Neuronal stem cell (in vitro differentiated cells): ENCODE measurements at regions not wholly inside any gene's neighbourhood (a gene's known extent, or its start where the extent isn't known, plus 50 kb on each side); places are given as distances from the start of the nearest gene placed in this dataset.

ENCODE experiments used
- DNase-seq: peaks from one replicate; pipeline ENCODE4 v3.0.0-alpha.2; 2013; ENCODE audit warnings: low spot score
- H2AFZ ChIP-seq: one replicate; pipeline ENCODE4 v1.6.1; 2013; ENCODE audit warnings: mild to moderate bottlenecking, low read length, inconsistent platforms
- H2AK5ac ChIP-seq: 2 replicates; pipeline ENCODE4 v1.6.1; 2013; ENCODE audit warnings: low read depth, mild to moderate bottlenecking, inconsistent platforms, low read length, moderate library complexity, mixed read lengths
- H2BK120ac ChIP-seq: 2 replicates; pipeline ENCODE4 v1.6.1; 2013; ENCODE audit warnings: low read depth, mild to moderate bottlenecking, inconsistent platforms, low read length, moderate library complexity, mixed read lengths
- H2BK12ac ChIP-seq: one replicate; pipeline ENCODE4 v1.6.1; 2013; ENCODE audit warnings: low read length, inconsistent platforms
- H2BK15ac ChIP-seq: 2 replicates; pipeline ENCODE4 v1.6.1; 2013; ENCODE audit warnings: mild to moderate bottlenecking, low read length, inconsistent platforms, mixed read lengths
- H2BK5ac ChIP-seq: one replicate; pipeline ENCODE4 v1.6.1; 2013; ENCODE audit warnings: inconsistent platforms, mild to moderate bottlenecking, low read length, moderate library complexity
- H3K14ac ChIP-seq: one replicate; pipeline ENCODE4 v1.6.1; 2013; ENCODE audit warnings: low read length, inconsistent platforms
- H3K18ac ChIP-seq: 2 replicates; pipeline ENCODE4 v1.6.1; 2013; ENCODE audit warnings: low read length, inconsistent platforms
- H3K23ac ChIP-seq: 2 replicates; pipeline ENCODE4 v1.6.1; 2013; ENCODE audit warnings: low read depth, mild to moderate bottlenecking, mixed read lengths, low read length, inconsistent platforms; ENCODE audit not compliant: poor library complexity
- H3K27ac ChIP-seq: replicated peaks from 3 replicates; pipeline ENCODE4 v1.5.1; 2013; ENCODE audit warnings: low read length, inconsistent platforms
- H3K27me3 ChIP-seq, 3 experiments: 2 replicates each; pipeline ENCODE4 v1.6.1; 2013; ENCODE audit warnings: low read length in 3 of 3, mild to moderate bottlenecking in 2 of 3, inconsistent platforms in 1 of 3, low read depth in 1 of 3, mixed read lengths in 1 of 3, moderate library complexity in 1 of 3; ENCODE audit not compliant: control insufficient read depth in 3 of 3, insufficient read depth in 3 of 3
- H3K36me3 ChIP-seq, 2 donors: replicated peaks in 1 of 2; 2 replicates each; pipeline ENCODE4 v1.6.1; 2013; ENCODE audit warnings: low read length in 2 of 2; ENCODE audit not compliant: control insufficient read depth in 2 of 2, insufficient read depth in 2 of 2
- H3K4ac ChIP-seq: 2 replicates; pipeline ENCODE4 v1.6.1; 2013; ENCODE audit warnings: inconsistent platforms, mild to moderate bottlenecking, low read length, moderate library complexity
- H3K4me1 ChIP-seq, 2 donors: 1 replicate in 1 of 2; 2 replicates in 1 of 2; pipeline ENCODE4 v1.6.1; 2013; ENCODE audit warnings: low read length in 2 of 2, low read depth in 1 of 2; ENCODE audit not compliant: control insufficient read depth in 2 of 2, insufficient read depth in 1 of 2
- H3K4me2 ChIP-seq: one replicate; pipeline ENCODE4 v1.6.1; 2013; ENCODE audit warnings: mild to moderate bottlenecking, low read length, inconsistent platforms; ENCODE audit not compliant: insufficient read depth, poor library complexity, severe bottlenecking
- H3K4me3 ChIP-seq, 2 donors: 2 replicates each; pipeline ENCODE4 v1.5.1; 2013; ENCODE audit warnings: low read length in 2 of 2, mild to moderate bottlenecking in 2 of 2, inconsistent platforms in 1 of 2, moderate library complexity in 1 of 2
- H3K79me1 ChIP-seq: one replicate; pipeline ENCODE4 v1.6.1; 2013; ENCODE audit warnings: low read depth, mild to moderate bottlenecking, inconsistent platforms, low read length, moderate library complexity
- H3K9ac ChIP-seq: one replicate; pipeline ENCODE4 v1.6.1; 2013; ENCODE audit warnings: mild to moderate bottlenecking, low read depth, low read length, inconsistent platforms; ENCODE audit not compliant: poor library complexity
- H3K9me3 ChIP-seq, 2 donors: replicated peaks in 1 of 2; 2 replicates each; pipeline versions ENCODE3 to v1.6.1; 2013; ENCODE audit warnings: low read length in 2 of 2, mild to moderate bottlenecking in 2 of 2, inconsistent platforms in 1 of 2, low read depth in 1 of 2, mixed read lengths in 1 of 2, moderate library complexity in 1 of 2; ENCODE audit not compliant: control insufficient read depth in 2 of 2, insufficient read depth in 1 of 2
- H4K8ac ChIP-seq: one replicate; pipeline ENCODE4 v1.6.1; 2013; ENCODE audit warnings: low read depth, mild to moderate bottlenecking, inconsistent platforms, low read length, moderate library complexity
- H4K91ac ChIP-seq: one replicate; pipeline ENCODE4 v1.6.1; 2013; ENCODE audit warnings: low read length, low read depth, mild to moderate bottlenecking, inconsistent platforms; ENCODE audit not compliant: poor library complexity
- WGBS, 2 donors: extraction: QIAGEN DNeasy Blood & Tissue Kit; methylation state at CpG; one replicate each; pipeline ENCODE4 v1.1.7; 2013; ENCODE audit warnings: missing lambda C conversion rate in 2 of 2, mixed read lengths in 1 of 2; ENCODE audit not compliant: insufficient read length in 2 of 2, insufficient replicate concordance in 1 of 2; ENCODE audit errors: extremely low coverage in 2 of 2; 5-methylcytosine and 5-hydroxymethylcytosine counted together

DNA sequence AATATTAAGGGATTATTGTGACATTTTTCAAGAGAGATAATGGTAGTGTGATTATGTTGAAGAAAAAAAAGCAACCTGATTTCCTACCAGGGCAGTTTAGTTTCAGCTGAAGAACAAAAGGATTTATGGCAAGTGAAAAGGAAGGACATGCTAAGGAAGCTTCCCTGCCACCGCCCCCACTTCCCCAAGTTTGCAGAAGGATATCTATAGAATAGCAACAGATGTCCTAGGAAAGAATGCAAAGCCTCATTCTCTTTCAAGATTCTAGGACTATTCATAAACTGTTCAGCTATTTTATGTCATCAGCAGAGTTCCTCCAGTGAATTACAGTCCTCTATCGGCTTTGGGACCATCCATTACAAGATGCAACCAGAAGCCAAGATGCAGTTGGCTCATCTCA is 160.8 kb downstream of the SATB1 start:
- no peak for DNase-seq
- no peaks in the 10 kb centered on the region for H3K4me1 ChIP-seq
- WGBS, 2 donors, result no CpG with 5 or more reads among the region's 2 CpGs

DNA sequence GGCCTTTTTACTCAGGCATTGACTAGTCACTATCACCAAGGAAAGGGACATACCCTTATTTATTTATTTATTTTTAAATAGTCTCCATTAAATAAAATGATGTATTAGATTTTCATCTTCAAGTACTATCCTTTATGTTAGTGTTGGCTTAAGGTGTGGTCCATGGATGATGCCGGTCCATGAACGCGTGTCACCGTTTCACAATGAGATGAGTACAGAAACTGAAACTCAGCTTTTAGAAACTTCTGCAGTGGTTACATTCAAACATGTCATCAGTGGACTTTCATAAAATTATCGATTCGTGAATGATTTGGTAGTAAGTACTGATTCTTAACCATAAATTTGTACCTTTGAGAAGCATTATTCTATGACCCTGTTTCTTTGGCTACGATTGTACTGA is 166.6 kb downstream of the SATB1 start:
- Histone ChIP-seq H2AFZ (no peak overlapping the region), H3K14ac (no peak overlapping the region), H4K91ac (no peak overlapping the region), H3K4me3 (no peak overlapping the region), H3K27me3 (no peaks in the 10 kb centered on the region), H2BK15ac (no peak overlapping the region), H3K4me2 (no peak overlapping the region), H3K23ac (no peak overlapping the region), H2BK120ac (no peak overlapping the region), H3K36me3 (no peaks in the 10 kb centered on the region), H3K4ac (no peak overlapping the region), H4K8ac (no peak overlapping the region), H2BK5ac (no peak overlapping the region), H2AK5ac (no peak overlapping the region), H2BK12ac (no peak overlapping the region), H3K4me1 (no peaks in the 10 kb centered on the region), H3K79me1 (no peaks in the 10 kb centered on the region), H3K9me3 (no peaks in the 10 kb centered on the region), H3K27ac (no peak overlapping the region), H3K9ac (no peak overlapping the region), H3K18ac (no peak overlapping the region)
- WGBS, 2 donors, result no CpG with 5 or more reads among the region's 7 CpGs
- DNase-seq, result no peak

More for the DNA sequence above, 160.8 kb downstream of the SATB1 start:
- Histone ChIP-seq H2BK15ac (no peak overlapping the region), H2BK12ac (no peak overlapping the region), H2AFZ (no peak overlapping the region), H3K27ac (no peak overlapping the region), H3K14ac (no peak overlapping the region), H3K9me3 (no peaks in the 10 kb centered on the region), H3K27me3 (no peaks in the 10 kb centered on the region), H4K8ac (no peak overlapping the region), H3K9ac (no peak overlapping the region), H3K4me2 (no peak overlapping the region), H3K4ac (no peak overlapping the region), H3K36me3 (no peaks in the 10 kb centered on the region), H4K91ac (no peak overlapping the region), H3K18ac (no peak overlapping the region), H2AK5ac (no peak overlapping the region), H2BK5ac (no peak overlapping the region), H2BK120ac (no peak overlapping the region), H3K4me3 (no peak overlapping the region), H3K23ac (no peak overlapping the region), H3K79me1 (no peaks in the 10 kb centered on the region)

DNA sequence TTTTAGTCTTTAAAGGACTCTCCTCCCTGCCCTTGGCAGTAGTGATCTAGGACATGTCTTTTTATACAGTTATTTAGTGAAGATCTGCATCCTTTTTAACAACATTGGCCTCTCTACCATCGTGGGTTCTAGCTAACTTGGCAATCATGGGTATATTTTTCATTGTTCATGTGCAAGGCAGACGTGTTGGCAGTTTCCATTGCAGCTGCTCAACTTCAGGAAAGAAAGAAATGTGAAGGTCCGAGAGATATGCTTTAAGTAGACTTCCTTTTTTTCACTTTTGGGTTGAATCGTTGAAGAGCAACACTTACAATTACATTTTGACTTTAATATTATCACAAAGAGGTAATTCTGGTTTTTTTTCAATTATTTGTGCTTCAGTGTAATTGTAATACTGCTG is 172.6 kb downstream of the SATB1 start:
- H3K4ac ChIP-seq, result no peak overlapping the region
- no peak overlapping the region for H3K27ac ChIP-seq
- whole genome bisulfite sequencing, 2 donors, result no CpG with 5 or more reads among the region's 4 CpGs
- H3K36me3 ChIP-seq, result no peaks in the 10 kb centered on the region
- no peak overlapping the region for H2AFZ ChIP-seq
- H4K8ac ChIP-seq, result no peak overlapping the region
- no peak overlapping the region for H3K23ac ChIP-seq
- H4K91ac ChIP-seq, result no peak overlapping the region
- H3K27me3 ChIP-seq, result peaks cover 0 to 29% (median 0%) of the 10 kb centered on the region in 3 experiments
- no peak overlapping the region for H2BK5ac ChIP-seq
- no peak overlapping the region for H3K9ac ChIP-seq
- DNase-seq, result no peak
- no peak overlapping the region for H3K18ac ChIP-seq
- peaks cover 0 to 10% of the 10 kb centered on the region in 2 donors for H3K4me1 ChIP-seq
- H2AK5ac ChIP-seq, result no peak overlapping the region
- H3K4me2 ChIP-seq, result no peak overlapping the region
- H2BK15ac ChIP-seq, result no peak overlapping the region
- no peaks in the 10 kb centered on the region for H3K9me3 ChIP-seq
- no peak overlapping the region for H3K14ac ChIP-seq
- no peak overlapping the region for H2BK12ac ChIP-seq
- no peaks in the 10 kb centered on the region for H3K79me1 ChIP-seq
- no peak overlapping the region for H2BK120ac ChIP-seq
- no peak overlapping the region for H3K4me3 ChIP-seq

DNA sequence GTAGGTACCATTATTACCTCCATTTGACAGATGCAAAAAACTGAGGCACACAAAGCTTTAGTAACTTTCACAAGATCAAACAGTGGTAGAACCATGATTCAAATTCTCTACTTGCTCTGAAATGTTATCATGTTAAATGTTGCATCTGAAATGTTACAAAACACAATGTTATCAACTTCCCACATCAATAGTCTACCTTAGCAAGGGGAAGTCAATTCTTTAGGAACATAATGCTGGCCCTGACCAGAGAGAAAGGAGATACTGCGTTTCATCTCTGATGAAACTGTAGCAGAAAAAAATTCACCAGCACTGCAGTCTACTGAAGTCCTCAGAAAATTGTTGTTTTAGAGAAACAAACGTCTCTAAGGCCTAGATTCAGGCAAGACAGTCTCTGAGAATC is 174.1 kb downstream of the SATB1 start:
- H3K4ac ChIP-seq, result no peak overlapping the region
- no CpG with 5 or more reads among the region's 2 CpGs for WGBS, 2 donors
- DNase-seq, result no peak

More for the DNA sequence above, 174.1 kb downstream of the SATB1 start:
- Histone ChIP-seq H2BK120ac (no peak overlapping the region), H2BK15ac (no peak overlapping the region), H3K36me3 (no peaks in the 10 kb centered on the region), H3K79me1 (no peaks in the 10 kb centered on the region), H2AFZ (no peak overlapping the region), H2BK5ac (no peak overlapping the region), H4K8ac (no peak overlapping the region), H2BK12ac (no peak overlapping the region), H4K91ac (no peak overlapping the region), H3K27ac (no peak overlapping the region), H3K9ac (no peak overlapping the region), H3K4me2 (no peak overlapping the region), H3K14ac (no peak overlapping the region), H3K27me3 (peaks cover 0 to 38% (median under 1%) of the 10 kb centered on the region in 3 experiments), H3K4me3 (no peak overlapping the region), H3K18ac (no peak overlapping the region), H3K23ac (no peak overlapping the region), H3K4me1 (peaks cover 0 to 22% of the 10 kb centered on the region in 2 donors), H3K9me3 (no peaks in the 10 kb centered on the region), H2AK5ac (no peak overlapping the region)
